Breast epithelium (tissue), 3 donors: ENCODE measurements at regions not wholly inside any gene's neighbourhood (a gene's known extent, or its start where the extent isn't known, plus 50 kb on each side); places are given as distances from the start of the nearest gene placed in this dataset.

Experiments
- CTCF ChIP-seq, 3 donors: fragments of 450-650 bp; IDR thresholded peaks; one replicate each; pipeline ENCODE4 v1.5.1; 2016 to 2017; ENCODE audit warnings: antibody characterized with exemption in 3 of 3, mild to moderate bottlenecking in 3 of 3, moderate library complexity in 3 of 3
- POLR2AphosphoS5 ChIP-seq, 3 donors: sonication (generic); formaldehyde crosslinking; IDR thresholded peaks; one replicate each; pipeline ENCODE4 v1.6.1; 2017; ENCODE audit warnings: antibody characterized with exemption in 3 of 3

DNA sequence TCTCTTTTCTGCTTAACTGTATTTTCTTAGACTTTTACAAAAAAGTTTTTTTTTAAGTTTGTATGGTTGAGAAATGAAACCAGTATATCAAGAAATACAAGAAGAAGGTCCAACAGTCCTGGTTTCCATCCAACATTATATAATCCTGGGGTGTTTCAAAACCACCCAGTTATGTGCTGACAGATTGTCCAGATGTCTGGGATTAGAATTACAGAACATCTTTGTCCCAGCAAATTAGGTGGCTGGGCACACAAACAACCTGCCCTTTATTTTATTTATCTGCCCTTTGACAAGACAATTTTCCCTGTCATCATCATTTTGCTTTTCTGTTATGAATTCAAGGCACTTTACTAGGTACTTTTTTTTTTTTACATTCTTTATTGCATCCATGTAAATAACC is 622.1 kb downstream of the PLPP3 start:
- TF ChIP-seq CTCF (IDR thresholded peaks at IDR 0.05) (no peak), POLR2AphosphoS5 (IDR thresholded peaks at IDR 0.05) (no peak)
